Mammary epithelial cell (primary cell): ENCODE measurements at regions not wholly inside any gene's neighbourhood (a gene's known extent, or its start where the extent isn't known, plus 50 kb on each side); places are given as distances from the start of the nearest gene placed in this dataset.

Experiments used
- EZH2 ChIP-seq: IDR thresholded peaks from 2 replicates; pipeline ENCODE4 v1.6.1; 2012; ENCODE audit warnings: low read length, inconsistent platforms, borderline replicate concordance
- TF ChIP-seq, protein P1 (sequence below), 2 donors: IDR thresholded peaks in 1 of 2; conservative IDR thresholded peaks in 1 of 2; 2 replicates each; pipeline ENCODE4 v1.5.1; 2011 to 2012; ENCODE audit warnings: inconsistent platforms in 2 of 2, low read length in 2 of 2, mild to moderate bottlenecking in 2 of 2, control low read depth in 1 of 2, low read depth in 1 of 2; ENCODE audit not compliant: insufficient read depth in 1 of 2; ENCODE audit errors: extremely low read depth in 1 of 2

DNA sequence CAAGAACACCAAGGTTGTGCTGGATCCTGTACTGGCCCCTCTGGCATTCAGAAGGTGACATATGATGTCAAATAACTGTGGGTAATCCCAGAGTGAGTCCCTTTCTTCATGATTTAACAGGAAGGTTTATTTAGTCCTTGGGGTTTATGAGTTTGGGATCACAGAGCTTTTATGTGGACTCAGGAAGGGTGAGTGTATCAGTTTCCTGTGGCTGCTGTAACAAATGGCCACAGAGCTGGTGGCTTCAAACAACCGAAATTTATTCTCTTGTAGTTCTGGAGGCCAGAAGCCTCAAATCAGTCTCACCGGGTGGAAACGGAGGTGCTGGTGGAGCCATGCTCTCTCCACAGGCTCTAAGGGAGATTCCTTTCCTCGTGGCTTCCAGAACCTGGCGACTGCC lies 157.7 kb downstream of the MELK start:
- no peak for TF ChIP-seq EZH2
- TF ChIP-seq, protein P1, sequence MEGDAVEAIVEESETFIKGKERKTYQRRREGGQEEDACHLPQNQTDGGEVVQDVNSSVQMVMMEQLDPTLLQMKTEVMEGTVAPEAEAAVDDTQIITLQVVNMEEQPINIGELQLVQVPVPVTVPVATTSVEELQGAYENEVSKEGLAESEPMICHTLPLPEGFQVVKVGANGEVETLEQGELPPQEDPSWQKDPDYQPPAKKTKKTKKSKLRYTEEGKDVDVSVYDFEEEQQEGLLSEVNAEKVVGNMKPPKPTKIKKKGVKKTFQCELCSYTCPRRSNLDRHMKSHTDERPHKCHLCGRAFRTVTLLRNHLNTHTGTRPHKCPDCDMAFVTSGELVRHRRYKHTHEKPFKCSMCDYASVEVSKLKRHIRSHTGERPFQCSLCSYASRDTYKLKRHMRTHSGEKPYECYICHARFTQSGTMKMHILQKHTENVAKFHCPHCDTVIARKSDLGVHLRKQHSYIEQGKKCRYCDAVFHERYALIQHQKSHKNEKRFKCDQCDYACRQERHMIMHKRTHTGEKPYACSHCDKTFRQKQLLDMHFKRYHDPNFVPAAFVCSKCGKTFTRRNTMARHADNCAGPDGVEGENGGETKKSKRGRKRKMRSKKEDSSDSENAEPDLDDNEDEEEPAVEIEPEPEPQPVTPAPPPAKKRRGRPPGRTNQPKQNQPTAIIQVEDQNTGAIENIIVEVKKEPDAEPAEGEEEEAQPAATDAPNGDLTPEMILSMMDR (conservative IDR thresholded peaks at IDR 0.05 in 1 of 2, IDR thresholded peaks at IDR 0.05 in 1 of 2; ENCODE audit: extremely low read depth in 1 of 2, insufficient read depth in 1 of 2, low read depth in 1 of 2, low read length in 2 of 2): no peak
